Fibroblast of mammary gland (primary cell): ENCODE measurements at regions not wholly inside any gene's neighbourhood (a gene's known extent, or its start where the extent isn't known, plus 50 kb on each side); places are given as distances from the start of the nearest gene placed in this dataset.

Source experiments
- DNase-seq: peaks from one replicate; pipeline ENCODE4 v3.0.0-alpha.2; 2010; ENCODE audit warnings: low read depth
- H3K4me3 ChIP-seq: 2 replicates; pipeline ENCODE4 v1.5.1; 2011; ENCODE audit warnings: low read depth, mild to moderate bottlenecking, low read length, moderate library complexity; ENCODE audit not compliant: control insufficient read depth
- CTCF ChIP-seq: conservative IDR thresholded peaks from 2 replicates; pipeline ENCODE4 v1.5.1; 2011; ENCODE audit warnings: low read depth, low read length, inconsistent platforms; ENCODE audit not compliant: control insufficient read depth, insufficient read depth

- no peak for DNase-seq
- TF ChIP-seq CTCF = no peak
Observed at GRCh38 chr10:131478377-131478989, 167.0 kb upstream of the TCERG1L start.

DNA sequence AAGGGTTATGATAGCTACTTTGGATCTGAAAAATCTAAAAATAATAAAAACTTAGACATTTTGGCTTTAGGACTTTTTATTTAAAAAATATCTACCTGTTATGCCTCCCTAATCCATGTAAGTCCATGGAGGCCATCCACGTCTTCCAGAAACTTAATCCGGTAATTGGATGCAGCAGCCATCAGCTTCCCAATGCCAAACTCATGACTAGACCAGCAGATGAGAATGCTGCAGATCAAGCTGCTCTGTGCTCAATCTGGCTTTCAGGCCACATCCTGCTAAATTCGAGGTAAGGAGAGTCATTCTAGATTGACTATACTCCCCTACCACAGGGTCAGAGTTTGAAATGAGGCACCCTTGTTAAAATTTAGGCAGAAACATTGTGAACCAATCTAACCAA, 168.5 kb upstream of the TCERG1L start:
- no peak overlapping the region for H3K4me3 ChIP-seq
- no peak for TF ChIP-seq CTCF
- no peak for DNase-seq

More at GRCh38 chr10:131478377-131478989, 167.0 kb upstream of the TCERG1L start:
- no peak overlapping the region for H3K4me3 ChIP-seq

DNA sequence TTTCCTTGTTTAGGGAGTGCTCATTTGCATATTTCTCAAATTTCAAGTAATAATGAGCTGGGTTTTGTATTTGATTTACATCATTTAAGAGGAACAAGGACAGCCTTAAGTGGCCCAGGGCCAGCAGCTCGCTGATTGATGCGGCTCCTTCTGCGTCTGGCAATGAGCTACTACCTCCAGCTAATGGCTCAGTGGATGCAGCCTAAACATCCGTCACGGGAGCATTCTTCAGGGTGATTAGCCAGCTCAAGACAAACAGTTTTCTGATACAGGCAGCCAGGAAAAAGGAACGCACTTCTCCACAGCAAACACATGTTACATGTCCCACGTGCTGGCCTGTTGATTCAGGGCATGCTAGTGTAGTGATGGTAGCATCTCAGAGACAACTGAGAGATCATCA, 169.3 kb upstream of the TCERG1L start:
- TF ChIP-seq CTCF = no peak
- no peak for DNase-seq
- H3K4me3 ChIP-seq = no peak overlapping the region

DNA sequence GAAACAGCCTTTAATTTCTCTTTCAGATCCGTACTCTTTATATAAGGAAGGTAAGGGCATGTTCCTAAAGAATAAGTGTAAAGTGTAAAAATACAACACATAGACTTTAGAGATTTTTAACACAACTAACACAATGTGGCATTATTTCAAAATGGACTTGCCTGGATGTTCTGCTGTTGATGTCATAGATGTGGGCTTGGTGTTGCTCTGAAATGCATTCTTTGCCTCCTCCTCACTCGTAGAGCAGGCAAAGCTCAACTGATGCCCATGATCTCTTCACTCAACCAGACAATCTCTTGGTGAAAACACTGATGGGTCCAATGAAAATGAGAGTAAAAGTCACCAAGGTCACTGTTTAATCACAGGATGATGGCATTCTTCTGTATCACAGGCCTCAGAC, 174.2 kb upstream of the TCERG1L start:
- H3K4me3 ChIP-seq = no peak overlapping the region
- no peak for TF ChIP-seq CTCF
- DNase-seq = no peak

GRCh38 chr10:131487822-131488221, 176.3 kb upstream of the TCERG1L start:
- DNase-seq = no peak
- no peak for TF ChIP-seq CTCF
- H3K4me3 ChIP-seq = no peak overlapping the region

DNA sequence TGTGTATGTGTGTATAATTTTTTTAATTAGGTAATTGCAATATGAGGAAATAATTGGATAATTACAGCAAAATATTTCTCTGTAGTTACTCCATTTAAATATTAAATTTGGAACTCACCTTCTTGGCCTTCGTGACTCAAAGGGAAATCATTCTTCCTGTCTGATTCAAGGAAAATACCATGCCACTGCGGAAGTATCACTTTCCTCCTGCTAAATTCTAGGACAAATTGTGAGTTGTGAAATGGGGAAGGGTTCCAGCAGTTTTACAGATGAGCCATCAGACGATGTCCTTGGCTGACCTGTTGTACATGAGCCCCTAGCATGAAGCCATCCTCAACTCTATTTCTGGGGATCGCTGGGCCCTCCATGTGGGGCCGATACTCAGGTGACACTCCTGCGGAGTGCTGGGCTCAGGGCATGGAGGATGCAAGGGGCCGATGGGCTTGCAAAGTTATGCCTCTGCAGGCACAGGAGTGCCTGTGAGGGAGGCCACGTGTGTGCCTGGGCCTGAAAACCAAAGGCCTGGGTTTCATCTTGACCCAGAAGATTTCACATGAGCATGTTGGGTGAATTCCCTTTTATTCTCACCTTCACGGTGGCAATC, 179.6 kb upstream of the TCERG1L start:
- no peak overlapping the region for H3K4me3 ChIP-seq
- DNase-seq = no peak
- no peak for TF ChIP-seq CTCF
